ENCODE measurements at regions not wholly inside any gene's neighbourhood (a gene's known extent, or its start where the extent isn't known, plus 50 kb on each side); places are given as distances from the start of the nearest gene placed in this dataset.
"Not testable (repeated sequence)": the region's sequence is repeated elsewhere in the genome, so short reads cannot be mapped to it uniquely, and the experiment has no call there.

DNA sequence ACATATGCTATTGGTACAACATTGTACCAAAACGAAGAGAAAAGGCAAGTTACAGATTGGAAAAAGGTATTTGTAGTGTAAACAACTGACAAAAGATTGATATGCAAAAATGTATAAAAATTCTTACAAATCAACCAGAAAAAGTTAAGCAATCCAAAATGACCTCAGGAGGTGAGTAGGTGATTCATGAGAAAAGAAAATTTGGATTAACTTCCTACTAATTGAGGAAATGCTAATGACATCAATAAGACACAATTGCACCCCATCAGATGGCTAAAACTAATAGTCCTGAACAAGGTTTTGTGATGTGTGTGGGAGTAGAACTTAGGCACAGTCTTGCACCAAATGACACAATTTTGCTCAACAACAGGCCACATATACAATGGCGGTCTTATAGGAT lies 129.3 kb downstream of the COPS8 start:
- no peak for DNase-seq (ENCODE audit: low read depth in 2 of 2)

DNA sequence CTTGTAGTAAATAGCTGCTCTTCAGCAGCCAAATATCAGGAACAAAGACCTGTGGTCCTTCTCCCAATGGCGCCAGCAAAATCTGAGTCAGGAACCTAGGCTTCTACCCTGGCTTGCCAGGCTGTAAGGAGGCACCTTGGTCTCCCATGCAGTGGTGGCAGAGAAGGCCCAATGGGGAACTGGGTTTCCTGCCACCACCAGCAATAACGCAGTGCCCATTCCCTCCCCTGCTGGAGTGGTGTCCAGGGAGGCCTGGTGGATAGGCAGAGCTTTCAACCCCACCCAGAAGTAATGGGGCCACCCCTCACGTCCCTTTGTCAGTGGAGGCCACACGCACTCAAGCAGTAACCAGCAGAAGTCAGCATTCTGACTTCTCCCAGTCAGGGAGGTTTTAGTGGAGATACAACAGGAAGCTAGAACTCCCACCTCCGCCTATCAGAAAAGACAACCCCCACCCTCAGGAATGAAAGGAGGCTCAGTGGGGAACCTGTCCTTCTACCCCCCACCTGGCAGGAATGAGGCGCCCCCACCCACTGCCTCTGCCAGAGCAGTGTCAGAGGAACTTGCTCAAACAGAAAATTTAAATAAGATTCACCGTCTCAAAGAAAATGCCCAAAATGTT lies 132.4 kb downstream of the COPS8 start:
- DNase-seq (ENCODE audit: low read depth in 2 of 2): no peak

DNA sequence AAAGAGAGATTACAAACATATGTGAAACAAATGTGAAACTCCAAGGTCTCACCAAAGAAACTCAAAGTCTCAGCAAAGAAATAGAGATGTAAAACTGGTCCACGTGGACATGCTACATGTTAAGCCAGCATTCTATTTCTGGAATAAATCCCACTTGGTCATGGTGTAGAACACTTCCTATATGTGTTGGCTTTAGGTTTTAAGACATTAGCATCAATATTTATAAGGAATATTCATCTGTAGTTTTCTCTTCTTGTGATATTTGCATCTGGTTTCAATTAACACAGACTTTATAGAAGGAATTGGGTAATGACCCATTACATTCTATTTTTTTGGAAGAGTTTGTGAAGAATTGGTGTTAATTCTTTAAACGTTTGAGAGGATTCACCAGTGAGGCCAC lies 133.1 kb downstream of the COPS8 start:
- no peak for DNase-seq (ENCODE audit: low read depth in 2 of 2)

DNA sequence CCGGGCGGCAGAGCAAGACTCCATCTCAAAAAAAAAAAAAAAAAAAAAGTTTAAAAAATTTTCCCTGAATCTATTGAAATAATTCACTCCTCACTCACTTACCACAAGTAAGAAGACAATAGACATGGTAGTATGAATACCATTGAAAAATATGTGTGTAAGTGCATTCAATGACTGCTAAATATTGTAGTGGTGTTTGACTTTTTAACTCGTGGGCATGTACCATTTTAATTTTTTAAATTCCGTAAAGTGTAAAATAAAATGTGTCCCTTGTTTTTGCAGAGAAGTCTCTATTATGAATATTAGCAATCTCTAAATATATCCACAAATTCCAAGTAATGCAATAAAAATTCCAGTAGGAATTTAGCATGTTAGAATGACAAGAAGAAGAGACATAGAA lies 134.1 kb downstream of the COPS8 start:
- no peak for DNase-seq (ENCODE audit: low read depth in 2 of 2)

DNA sequence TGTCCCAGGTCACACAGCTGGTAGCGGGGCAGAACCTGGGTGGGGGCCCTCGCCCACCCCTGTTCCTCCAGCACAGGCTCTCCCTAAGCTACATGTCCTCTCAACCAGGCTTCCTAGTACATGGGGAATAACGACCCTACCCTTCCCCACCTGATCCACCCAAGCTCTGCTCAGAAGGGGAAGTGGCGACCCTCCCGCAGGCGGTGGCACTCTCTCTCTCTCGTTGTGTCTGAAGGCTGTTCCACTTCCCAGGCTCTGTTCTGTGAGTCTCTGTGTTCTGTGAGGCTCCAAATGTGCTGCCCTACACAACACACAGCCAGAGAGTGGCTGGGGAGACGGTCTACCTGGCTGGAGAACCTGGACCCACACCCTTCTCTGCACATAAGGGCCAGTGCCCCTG lies 135.8 kb downstream of the COPS8 start:
- no peak for DNase-seq (ENCODE audit: low read depth in 2 of 2)

DNA sequence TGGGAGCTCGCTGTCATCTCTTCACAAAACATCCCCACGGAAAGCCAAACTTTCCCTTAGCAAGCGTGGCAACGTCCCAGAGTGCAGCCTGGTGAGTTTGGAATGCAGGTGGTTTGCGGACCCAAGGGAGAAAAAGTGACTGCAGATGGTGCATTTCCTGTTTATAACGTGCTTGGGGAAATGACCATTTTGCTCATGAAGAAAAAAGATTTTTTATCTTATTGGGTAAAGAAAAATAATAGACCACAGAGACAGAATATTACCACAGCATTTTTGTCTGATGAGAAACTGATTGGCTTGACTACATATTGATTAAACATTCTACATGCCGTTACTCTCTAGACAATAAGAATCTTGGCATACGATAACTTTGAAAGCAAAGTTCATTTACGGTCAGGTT lies 136.5 kb downstream of the COPS8 start:
- no peak for DNase-seq (ENCODE audit: low read depth in 2 of 2)

DNA sequence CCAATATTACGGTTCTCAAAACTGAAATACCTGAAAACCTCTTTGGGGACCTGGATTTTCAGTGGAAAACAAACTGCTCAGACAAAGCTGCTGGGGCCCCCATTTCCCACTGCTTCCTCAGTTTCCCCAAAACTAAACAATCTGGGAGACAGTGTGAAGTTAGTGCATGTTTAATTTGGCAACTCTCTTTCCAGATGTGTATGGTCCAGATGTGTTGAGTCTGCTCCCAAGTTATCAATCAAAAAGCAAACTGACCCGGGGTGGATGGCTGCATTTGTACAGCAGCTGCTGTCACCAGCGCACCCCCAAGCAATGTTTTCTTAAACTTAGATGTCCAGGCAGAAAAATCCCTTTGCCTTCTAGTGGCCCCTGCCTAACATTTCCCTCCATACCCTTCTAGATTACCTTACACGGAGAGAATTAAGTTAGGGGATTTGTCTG lies 136.9 kb downstream of the COPS8 start:
- no peak for DNase-seq (ENCODE audit: low read depth in 2 of 2)

DNA sequence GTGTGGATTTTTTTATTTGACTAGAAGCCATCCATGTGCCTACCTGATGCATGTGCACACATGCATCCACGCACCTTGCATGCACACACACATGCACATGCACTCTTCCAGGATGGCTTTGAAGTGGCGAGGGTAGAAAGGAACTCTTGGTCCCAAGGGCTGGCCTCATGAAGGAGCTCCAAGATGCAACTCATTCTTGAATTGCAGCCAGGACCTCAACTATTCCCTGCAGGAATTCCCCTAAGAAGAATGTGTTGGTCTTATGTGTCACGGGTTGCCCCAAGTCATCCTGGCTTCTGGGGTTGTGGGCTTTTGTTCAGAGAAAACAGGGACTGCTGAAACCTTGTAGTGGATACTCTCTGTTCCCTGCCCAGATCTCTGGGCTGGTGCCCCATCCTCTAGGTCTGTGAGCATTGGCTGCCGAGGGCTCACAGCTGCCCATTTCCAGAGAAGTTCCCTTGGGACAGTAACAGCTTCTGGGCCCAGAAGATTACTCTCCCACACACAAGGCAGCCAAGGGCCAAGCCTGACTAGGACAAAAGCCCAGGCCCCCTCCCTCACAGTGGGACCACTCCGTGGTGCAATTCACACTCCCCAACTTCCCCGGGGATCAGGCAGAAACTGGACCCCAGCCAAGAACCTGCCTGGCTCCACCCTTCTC lies 137.6 kb downstream of the COPS8 start:
- no peak for DNase-seq (ENCODE audit: low read depth in 2 of 2)

DNA sequence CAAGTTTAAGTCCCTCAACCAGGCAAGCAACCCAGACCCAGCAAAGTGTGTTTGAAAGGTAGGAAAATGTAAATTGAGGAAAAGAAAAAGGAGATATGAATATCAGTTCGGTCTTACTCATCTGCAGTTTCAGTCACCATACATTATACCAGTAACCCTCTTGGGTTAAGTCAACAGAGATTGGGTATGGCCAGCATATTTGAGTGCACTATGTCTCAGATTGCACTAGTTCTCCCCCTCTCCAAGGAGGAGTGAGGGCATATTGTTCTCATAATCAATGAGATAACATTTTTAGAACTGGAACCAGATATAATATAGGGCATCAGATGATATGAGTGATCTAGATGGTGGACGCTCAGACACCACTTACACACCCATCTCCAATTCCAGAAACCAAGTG lies 141.5 kb downstream of the COPS8 start:
- DNase-seq (ENCODE audit: low read depth in 2 of 2): no peak

DNA sequence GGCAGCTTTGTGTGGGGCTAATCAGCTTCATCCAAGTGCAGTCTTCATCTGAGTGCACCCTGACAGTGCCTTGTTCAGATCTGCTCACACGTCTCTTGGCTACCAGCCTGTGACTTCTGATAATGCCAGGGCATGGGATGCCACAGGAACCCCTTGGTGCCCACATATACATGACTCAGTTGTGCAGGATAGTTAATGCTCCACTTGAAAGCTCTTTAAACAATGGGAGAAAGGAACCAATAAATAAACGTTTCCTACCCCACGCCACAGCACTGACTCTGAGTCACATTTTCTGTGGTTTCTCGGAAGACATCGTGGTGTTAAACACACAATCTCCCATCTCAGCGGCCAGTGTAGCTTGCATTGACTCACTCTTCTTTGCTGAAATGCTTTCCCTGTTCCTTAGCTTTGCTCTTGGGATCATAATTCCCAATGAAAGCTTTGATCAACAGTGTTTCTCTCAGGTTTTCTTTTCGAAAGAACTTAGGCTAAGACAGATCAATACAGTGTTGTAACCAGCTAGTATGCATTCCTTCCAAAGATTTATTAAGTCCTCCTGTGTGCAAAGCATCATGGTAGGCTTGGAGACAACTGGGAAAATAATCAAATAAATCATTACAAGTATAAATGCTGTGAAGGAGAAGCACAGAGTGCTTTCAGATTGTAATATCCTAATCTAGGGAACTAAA lies 142.0 kb downstream of the COPS8 start:
- no peak for DNase-seq (ENCODE audit: low read depth in 2 of 2)

DNA sequence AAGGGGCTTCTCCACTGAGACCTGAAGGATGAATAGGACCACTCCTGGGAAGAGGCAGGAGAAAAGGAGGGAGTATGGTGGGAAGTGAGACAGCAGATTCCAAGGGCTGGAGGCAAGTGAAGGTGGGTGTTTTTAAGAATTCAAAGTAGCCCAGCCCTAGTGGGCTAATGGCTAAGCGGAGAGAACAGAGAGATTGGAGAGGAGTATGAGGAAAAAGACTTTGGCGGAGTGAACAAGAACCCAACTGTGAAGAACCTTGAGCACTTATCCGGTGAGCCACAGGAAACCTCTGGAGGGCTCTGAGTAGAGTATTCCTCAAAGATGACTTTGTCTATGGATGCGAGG lies 142.6 kb downstream of the COPS8 start:
- DNase-seq (ENCODE audit: low read depth in 2 of 2): no peak

DNA sequence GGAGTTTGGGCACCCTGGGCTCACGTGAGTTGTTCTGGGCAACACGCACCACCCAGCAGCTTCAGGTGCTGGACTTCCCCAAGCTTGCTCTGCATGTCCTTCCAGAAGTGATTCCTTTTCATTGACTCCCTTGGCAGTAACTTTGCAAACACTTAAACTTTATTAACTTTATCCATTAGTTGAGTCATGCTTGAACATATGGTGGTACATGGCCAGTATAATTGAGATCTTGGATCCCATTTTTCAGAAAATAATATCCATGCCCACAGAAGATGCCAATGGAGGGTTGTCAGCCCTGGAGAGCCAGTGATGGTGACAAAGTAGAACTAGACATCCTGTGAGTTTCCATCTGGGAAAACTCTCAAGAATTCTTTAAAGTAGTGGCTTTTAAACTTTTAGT lies 144.2 kb downstream of the COPS8 start:
- no peak for DNase-seq (ENCODE audit: low read depth in 2 of 2)

DNA sequence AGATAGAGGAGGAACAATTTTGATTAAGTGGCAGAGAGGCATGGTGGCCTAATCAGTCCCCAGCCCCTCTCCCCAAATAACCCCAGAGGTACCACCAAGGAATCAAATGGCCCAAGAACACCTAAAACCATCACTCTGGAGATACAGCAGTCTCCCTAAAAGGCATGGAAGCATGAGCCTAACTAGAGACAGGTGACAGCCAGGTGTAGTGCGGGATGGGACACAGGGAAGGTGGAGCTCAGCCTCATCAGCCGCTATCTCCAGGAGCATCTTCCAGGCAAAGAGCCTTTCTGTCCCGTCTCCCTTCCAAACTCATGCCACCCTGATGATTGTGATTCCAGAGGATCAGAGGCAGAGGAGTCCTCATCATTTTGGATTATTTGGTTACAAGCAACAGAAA lies 144.7 kb downstream of the COPS8 start:
- DNase-seq (ENCODE audit: low read depth in 2 of 2): no peak

DNA sequence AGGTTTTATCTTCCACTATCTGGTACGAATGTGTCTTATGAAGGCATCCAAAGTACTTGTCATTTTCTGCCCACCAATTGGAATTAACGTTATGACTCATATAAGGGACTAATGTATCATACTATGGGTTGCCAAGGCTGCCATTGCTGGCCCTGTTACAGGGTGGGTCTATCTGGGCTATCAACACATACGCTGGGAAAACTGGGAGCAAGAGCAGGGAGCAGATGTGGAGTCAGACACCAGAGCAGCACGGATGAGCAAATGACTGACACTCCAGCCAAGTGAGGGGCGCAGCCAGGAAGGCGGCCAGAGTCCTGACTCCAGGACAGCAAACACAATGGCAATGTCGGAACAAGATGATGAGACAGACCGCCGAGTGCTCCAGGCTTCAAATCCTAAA lies 145.9 kb downstream of the COPS8 start:
- DNase-seq (ENCODE audit: low read depth in 2 of 2): no peak

DNA sequence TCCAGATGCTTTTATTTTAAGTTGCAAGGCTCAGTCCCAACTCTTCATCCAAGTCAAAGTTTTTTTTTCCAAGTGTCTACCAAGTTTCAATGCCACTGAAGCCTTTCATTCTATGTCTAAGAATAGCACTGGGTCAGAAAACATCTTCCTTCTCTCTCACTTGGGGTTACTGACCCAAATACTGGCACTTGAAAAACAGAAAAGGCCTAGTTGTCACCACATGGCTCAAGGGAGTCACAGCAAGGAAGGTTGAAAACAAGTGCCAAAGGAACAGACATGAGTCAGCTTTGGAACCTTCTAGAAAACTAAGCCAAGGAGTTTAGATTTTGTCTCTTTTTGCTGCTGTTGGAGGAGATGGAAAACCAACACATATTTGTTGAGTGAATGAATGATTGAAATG lies 146.5 kb downstream of the COPS8 start:
- no peak for DNase-seq (ENCODE audit: low read depth in 2 of 2)

DNA sequence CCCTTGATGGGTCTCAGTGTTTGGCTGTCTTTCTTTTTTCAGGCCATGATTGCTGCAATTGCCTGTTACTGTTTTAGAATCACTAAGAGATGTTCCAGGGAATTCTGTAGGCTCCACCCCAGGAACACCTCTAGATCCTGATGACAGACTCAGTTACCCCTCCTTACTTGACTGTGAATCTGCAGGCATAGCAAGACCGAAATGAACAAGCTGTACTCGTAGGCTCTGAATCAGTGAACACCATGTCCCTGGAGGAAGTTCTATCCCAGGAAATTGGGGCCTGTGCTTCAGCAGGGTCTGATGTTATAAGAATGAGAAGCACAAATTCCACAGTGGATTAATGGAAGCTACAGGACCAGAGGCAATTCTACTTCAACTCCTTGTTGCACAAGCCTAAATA lies 148.6 kb downstream of the COPS8 start:
- no peak for DNase-seq (ENCODE audit: low read depth in 2 of 2)

DNA sequence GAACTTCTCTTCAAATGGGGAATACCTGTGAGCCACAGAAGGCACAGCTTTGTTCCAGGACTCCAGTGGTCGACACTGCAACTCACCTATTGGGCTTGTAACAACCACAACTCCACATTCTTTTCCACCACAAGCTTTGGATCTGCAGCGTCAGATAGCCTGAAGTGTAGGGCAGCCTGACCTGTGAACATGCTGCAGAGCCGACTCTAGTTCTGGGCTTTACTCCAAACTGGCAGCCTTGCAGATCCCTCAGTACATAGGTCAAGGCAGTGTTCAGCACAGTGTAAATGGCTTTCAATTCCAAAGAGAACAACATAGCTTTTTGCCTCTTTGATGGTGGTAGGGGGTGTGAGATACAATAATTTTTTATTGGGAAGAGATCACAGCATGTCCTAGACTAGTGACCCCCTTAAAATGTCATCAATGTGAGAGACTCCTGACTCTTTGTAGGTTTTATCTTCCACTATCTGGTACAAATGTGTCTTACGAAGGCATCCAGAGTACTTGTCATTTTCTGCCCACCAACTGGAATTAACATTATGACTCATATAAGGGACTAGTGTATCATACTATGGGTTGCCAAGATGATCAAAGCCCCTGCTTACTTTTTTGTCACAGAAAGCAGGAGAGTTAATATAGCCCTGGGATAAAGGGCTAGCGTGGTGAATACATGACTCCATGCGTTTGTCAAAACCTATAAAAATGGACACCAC lies 149.8 kb downstream of the COPS8 start:
- no peak for DNase-seq (ENCODE audit: low read depth in 2 of 2)

DNA sequence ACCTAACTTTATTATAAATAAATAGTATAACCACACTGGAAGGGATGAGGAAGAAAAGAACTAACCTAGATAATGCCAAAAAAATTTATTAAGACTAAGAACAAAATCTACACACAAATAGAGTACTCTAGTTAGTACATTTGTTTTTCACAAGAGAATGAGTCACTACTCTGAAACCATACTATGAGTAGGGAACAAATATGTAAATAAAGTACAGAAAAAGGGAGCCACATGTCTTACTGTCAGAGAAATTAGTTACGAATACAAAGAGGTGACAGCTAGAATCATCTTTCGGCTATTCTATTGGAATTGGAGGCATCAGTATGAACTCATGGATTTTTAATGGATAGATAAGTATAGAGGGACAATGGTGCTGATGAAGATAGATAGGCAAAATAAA lies 150.5 kb downstream of the COPS8 start:
- no peak for DNase-seq (ENCODE audit: low read depth in 2 of 2)

DNA sequence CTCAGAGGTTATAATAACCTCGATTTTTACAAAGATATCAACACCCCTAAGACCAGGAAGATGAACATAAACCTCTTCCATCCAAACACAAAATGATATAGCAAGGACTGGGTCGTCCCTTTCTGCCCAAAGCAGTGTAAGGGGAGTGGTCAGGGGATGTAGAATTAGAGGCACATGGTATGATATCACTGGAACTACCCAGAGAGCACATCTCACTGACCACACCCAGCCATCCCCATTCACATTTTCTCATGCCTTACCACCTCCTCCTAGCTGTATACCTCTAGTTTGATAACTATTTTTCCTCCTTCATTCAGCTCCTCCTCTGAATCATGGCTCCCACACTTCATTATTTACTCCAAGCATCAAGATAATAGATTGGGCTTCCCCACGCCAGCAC lies 152.6 kb downstream of the COPS8 start:
- DNase-seq (ENCODE audit: low read depth in 2 of 2): no peak

DNA sequence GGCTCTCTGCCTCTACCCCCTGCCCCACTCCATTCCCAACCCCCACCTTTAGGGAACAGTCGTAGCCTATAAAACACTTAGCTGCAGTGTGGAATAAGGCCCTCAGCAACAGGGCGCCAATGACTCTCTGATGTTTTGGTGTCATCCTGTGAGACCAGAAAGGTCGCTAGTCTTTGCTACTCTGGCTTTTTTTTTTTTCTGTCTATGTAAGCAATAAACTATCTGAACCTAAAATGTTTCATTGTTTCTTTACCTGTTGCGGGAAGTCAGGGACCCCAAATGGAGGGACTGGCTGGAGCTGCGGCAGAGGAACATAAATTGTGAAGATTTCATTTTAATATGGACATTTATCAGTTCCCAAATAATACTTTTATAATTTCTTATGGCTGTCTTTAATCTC lies 154.6 kb downstream of the COPS8 start:
- DNase-seq (ENCODE audit: low read depth in 2 of 2): no peak

DNA sequence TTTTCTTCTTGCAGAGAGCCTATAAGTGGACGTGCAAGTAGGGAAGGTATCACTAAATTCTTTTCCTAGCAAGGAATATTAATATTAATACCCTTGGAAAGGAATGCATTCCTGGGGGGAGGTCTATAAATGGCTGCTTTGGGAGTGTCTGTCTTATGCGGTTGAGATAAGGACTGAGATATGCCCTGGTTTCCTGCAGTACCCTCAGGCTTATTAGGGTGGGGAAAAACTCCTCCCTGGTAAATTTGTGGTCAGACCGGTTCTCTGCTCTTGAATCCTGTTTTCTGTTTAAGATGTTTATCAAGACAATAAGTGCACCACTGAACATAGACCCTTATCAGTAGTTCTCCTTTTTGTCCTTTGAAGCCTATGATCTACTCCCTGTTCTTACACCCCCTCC lies 155.2 kb downstream of the COPS8 start:
- not testable (repeated sequence) for DNase-seq (ENCODE audit: low read depth in 2 of 2)

DNA sequence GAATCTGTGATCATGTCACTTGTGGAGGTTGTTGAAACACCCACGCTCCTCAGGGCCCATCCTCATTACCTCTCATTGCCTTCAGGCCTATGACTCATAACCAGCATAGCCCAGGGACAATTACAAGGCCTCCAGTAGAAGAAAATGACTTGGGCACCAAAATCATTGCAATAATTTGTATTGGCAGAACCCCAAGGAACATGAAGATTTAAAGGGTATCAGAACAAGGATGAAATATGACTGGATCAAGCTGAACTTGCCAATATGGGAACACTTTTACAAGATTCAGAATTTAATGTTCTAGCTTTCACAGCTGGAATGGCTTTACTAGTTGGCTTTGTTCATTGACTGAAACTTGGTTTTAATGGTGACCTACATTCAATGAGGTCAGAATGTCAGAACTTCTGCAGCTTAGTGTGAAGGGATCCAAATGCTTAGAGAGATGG lies 156.4 kb downstream of the COPS8 start:
- DNase-seq (ENCODE audit: low read depth in 2 of 2): no peak

DNA sequence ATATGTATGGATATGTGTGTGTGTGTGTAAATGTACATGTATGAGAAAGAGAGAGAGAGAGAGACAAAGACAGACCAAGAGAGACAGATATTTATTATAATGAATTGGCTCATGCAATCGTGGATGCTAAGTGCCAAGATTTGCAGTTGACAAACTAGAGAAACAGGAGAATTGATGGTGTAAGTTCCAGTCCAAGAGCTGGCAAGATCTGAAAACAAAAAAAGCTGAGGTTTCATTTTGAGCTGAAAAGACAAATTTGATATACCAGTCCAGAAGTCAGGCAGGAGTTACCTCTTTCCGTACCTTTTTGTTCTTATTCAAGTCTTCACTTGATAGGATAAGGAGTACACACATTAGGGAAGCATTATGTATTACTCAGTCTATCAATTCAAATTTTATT lies 157.8 kb downstream of the COPS8 start:
- DNase-seq (ENCODE audit: low read depth in 2 of 2): no peak
